Activated T-cell treated with anti-CD3 and anti-CD28 coated beads, Interleukin-2, amount 50 U/mL, for 1 hour (primary cell): ENCODE measurements at regions not wholly inside any gene's neighbourhood (a gene's known extent, or its start where the extent isn't known, plus 50 kb on each side); places are given as distances from the start of the nearest gene placed in this dataset.
A peak's percentile ranks its signal among the peaks of the same experiment; 100 is the strongest.

ENCODE experiments used
- DNase-seq: peaks from one replicate; pipeline ENCODE4 v3.0.0-alpha.2; 2020

- no peak for DNase-seq
Observed at GRCh38 chr11:128215238-128215882, 372.0 kb downstream of the ETS1 start.

DNA sequence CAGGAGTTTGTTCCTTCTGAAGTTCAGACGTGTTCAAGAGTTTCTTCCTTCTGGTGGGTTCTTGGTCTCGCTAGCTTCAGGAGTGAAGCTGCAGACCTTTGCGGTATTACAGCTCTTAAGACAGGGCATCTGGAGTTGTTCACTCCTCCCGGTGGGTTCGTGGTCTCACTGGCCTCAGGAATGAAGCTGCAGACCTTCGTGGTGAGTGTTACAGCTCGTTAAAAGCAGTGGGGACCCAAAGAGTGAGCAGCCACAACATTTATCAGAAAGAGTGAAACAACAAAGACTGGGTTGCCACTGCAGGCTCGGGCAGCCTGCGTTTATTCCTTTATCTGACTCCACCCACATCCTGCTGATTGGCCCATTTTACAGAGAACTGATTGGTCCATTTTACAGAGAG lies 373.1 kb downstream of the ETS1 start:
- no peak for DNase-seq

- no peak for DNase-seq
Observed at GRCh38 chr11:128213461-128213860, 373.9 kb downstream of the ETS1 start.

DNA sequence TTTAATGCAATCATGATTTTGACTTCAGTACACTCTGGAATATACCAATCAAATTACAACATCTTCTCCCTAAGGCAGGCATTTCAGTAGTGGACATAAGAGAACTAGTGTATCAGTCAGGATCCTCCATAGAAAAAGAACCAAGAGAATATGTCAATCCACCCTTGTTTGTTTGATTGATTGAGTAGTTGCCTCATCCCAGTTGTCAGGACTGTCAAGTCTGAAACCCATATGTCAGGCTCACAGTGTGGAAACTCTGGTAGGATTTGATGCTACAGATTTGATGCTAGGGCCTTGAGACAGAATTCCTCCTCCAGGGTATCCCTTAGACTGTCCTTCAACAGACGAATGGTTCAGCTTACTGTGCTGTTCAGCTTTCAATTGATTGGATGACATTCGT lies 375.0 kb downstream of the ETS1 start:
- no peak for DNase-seq

GRCh38 chr11:128210148-128210940 lies 377.0 kb downstream of the ETS1 start:
- no peak for DNase-seq

GRCh38 chr11:128209138-128209435 lies 378.3 kb downstream of the ETS1 start:
- no peak for DNase-seq

DNA sequence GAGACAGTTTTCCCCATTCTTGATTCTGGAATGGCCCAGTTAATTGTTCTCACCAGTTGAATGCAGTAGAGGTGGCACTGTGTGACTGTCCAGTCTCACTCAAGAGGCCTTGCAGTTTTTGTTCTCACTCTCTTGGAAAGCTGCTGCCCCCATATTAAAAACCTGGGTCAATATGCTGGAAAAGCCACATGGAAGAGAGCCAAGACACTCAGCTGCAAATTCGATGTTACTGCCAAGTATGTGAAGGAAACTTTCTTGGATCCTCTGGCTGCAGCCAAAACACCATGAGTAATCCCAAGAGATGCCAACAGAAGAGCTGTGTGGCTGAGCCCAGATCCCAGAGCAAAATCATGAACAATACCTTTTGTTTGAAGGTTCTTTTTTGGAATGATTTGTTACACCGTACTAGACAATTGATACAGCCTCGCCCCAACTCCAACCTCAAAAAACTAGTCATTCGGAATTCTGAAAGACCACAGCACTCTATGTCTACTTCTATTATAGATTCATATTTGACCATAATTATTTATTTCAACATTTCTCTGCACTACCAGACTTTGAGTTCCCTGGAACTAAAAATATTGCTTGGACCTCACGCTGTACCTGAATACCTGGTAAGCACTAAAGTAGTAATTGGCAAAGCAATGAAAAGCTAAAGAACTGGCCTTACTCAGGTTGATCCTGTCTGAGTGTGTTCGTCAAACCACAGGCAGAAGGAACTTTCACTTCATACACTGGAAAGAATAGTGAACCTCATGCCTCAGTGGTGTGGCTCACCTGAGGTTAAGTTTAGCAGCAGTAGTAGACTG lies 378.8 kb downstream of the ETS1 start:
- no peak for DNase-seq

DNA sequence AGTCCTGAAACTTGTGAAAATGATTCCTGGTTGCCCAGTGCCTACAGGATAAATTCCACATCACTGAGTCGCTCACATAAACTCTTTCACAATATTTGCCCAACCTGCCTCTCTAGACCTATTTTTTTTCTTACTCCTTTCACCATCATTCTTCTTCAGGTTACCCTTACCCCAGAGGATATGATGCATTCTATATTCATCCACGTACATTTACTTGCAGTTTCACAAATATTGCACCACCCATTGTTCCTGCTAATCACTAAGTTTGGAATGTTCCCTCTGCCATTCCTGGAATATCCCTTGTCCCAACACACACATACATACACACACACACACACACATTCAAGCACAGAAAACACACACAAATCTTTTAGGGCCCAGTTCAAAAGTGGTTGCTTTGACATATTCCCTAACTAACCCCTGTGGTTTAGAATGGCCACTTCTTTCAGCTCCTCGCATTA lies 379.5 kb downstream of the ETS1 start:
- no peak for DNase-seq

GRCh38 chr11:128206461-128206860 lies 380.9 kb downstream of the ETS1 start:
- no peak for DNase-seq

DNA sequence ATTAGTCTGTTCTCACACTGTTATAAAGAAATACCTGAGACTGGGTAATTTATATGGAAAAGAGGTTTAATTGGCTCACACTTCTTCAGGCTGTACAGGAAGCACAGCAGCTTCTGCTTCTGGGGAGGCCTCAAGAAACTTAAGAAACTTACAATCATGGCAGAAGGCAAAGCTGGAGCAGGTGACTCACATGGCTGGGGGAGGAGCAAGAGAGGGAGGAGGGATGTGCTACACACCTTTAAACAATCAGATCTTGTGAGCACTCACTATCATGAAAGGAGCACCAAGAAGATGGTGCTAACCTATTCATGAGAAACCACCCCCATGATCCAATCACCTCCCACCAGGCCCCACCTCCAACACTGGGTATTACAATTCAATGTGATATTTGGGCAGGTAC lies 381.6 kb downstream of the ETS1 start:
- DNase-seq: no peak

- no peak for DNase-seq
Observed at GRCh38 chr11:128204898-128205297, 382.5 kb downstream of the ETS1 start.

DNA sequence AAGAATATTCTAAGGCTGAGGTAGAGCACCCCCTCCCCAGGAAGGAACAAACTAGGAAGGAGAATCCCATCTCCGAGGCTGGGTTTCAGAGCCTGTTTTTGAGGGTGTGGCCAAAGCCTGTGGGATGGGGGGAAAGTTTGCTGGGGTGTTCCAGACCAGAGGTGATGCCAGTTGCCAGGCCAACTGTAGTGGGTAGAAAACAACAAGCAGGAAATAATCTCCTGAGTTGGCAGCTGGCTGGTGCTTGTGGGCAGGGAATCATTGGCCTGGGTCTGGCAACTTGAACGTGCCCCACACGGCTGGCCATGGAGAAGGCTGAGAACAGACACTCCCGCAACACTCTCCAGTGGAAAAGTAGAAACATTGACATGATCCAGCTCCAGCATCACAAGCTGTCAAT lies 385.6 kb downstream of the ETS1 start:
- no peak for DNase-seq

- DNase-seq: no peak
Observed at GRCh38 chr11:128201009-128201408, 386.3 kb downstream of the ETS1 start.

GRCh38 chr11:128200467-128200866 lies 386.9 kb downstream of the ETS1 start:
- no peak for DNase-seq

GRCh38 chr11:128198216-128198772 lies 389.1 kb downstream of the ETS1 start:
- DNase-seq: no peak

GRCh38 chr11:128196235-128196634 lies 391.1 kb downstream of the ETS1 start:
- no peak for DNase-seq

DNA sequence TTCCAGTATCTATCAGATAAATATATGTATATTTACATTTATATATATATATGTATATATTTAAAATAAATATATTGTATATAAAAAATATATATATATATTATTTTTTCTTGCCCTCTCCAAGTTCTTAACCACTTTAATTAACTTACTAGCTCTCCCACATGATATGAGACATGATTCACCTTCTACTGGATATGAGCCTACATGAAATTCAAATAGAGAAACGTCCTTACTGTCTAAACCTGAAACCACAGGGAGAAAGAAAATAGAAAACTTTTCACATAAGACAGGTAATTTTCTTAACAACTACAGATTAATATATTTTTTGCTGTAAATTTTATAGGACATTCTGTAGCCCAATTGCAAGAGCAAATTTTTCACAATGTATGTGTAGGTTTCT lies 391.6 kb downstream of the ETS1 start:
- no peak for DNase-seq

GRCh38 chr11:128195057-128195751 lies 392.2 kb downstream of the ETS1 start:
- peak; percentile 44 for DNase-seq

GRCh38 chr11:128194216-128194615 lies 393.1 kb downstream of the ETS1 start:
- DNase-seq: no peak

DNA sequence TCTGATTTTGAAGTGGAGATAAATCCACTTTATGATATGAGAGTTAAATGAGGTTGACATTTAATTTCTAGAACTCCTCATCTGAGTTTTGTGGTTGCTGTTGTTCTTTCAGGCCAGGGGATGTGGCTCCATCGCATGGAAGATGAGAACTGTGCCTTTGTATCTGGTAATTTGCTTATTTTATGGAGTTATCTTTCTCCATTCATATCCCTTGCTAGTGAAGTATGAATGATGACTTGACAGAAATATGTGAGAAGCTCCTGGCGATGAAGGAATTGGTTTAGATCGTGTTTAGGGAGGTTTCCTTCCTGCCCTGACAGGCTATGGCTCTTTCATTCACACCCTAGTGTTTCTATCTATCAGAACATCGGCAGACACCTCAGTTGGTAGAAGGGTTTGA lies 393.7 kb downstream of the ETS1 start:
- DNase-seq: no peak

DNA sequence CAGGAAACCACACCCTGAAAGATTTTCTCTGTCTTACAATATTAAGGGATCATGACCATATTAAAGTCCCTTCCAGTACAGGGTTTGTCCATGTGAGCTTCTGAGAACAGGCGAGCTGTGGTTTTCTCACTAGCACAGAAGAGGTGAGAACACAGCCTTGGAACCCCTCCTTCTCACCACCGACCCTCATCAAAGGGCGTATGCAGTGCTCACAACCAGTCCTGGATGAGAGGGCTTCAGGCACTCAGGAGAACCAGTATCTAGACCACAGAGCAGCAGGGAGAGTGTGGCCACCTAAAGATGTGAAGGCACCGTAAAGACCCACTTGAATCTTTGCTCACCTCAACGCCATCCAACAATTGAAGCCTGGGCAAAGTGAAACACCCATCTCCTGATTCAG lies 397.0 kb downstream of the ETS1 start:
- peak; percentile 20 for DNase-seq

GRCh38 chr11:128189823-128190222 lies 397.5 kb downstream of the ETS1 start:
- DNase-seq: no peak
